ENCODE measurements at regions not wholly inside any gene's neighbourhood (a gene's known extent, or its start where the extent isn't known, plus 50 kb on each side); places are given as distances from the start of the nearest gene placed in this dataset.

GRCh38 chr22:49491726-49492125 lies 335.9 kb downstream of the BRD1 start:
- H3K27ac Mint-ChIP-seq: no peak overlapping the region
- ATAC-seq (no peak), DNase-seq (no peak)
- no peaks in the 10 kb centered on the region for H3K9me3 Mint-ChIP-seq
- no peaks in the 10 kb centered on the region for H3K4me1 Mint-ChIP-seq
- H3K4me3 Mint-ChIP-seq: no peak overlapping the region
- no peaks in the 10 kb centered on the region for H3K27me3 Mint-ChIP-seq

- DNase-seq: no peak
- no peak for ATAC-seq
- H3K27ac Mint-ChIP-seq: no peak overlapping the region
- no peaks in the 10 kb centered on the region for H3K9me3 Mint-ChIP-seq
- H3K27me3 Mint-ChIP-seq: no peaks in the 10 kb centered on the region
- H3K4me3 Mint-ChIP-seq: no peak overlapping the region
- H3K4me1 Mint-ChIP-seq: no peaks in the 10 kb centered on the region
Observed at GRCh38 chr22:49491221-49491635, 336.4 kb downstream of the BRD1 start.

GRCh38 chr22:49490692-49491091 lies 337.0 kb downstream of the BRD1 start:
- Mint-ChIP-seq H3K27ac (no peak overlapping the region), H3K9me3 (no peaks in the 10 kb centered on the region), H3K4me3 (no peak overlapping the region), H3K4me1 (no peaks in the 10 kb centered on the region), H3K27me3 (no peaks in the 10 kb centered on the region)
- DNase-seq (no peak), ATAC-seq (no peak)

GRCh38 chr22:49489821-49490220 lies 337.9 kb downstream of the BRD1 start:
- no peak overlapping the region for H3K4me3 Mint-ChIP-seq
- no peak for ATAC-seq

GRCh38 chr22:49488943-49489342 lies 338.7 kb downstream of the BRD1 start:
- no peaks in the 10 kb centered on the region for H3K9me3 Mint-ChIP-seq
- no peaks in the 10 kb centered on the region for H3K4me1 Mint-ChIP-seq
- DNase-seq (no peak), ATAC-seq (no peak)
- H3K4me3 Mint-ChIP-seq: no peak overlapping the region
- H3K27ac Mint-ChIP-seq: no peak overlapping the region
- H3K27me3 Mint-ChIP-seq: no peaks in the 10 kb centered on the region

More at GRCh38 chr22:49489821-49490220, 337.9 kb downstream of the BRD1 start:
- no peaks in the 10 kb centered on the region for H3K9me3 Mint-ChIP-seq
- H3K27me3 Mint-ChIP-seq: no peaks in the 10 kb centered on the region
- no peak overlapping the region for H3K27ac Mint-ChIP-seq
- DNase-seq: no peak
- H3K4me1 Mint-ChIP-seq: no peaks in the 10 kb centered on the region

GRCh38 chr22:49487950-49488349 lies 339.7 kb downstream of the BRD1 start:
- Mint-ChIP-seq H3K4me1 (no peaks in the 10 kb centered on the region), H3K9me3 (no peaks in the 10 kb centered on the region)
- ATAC-seq: no peak

GRCh38 chr22:49486225-49486624 lies 341.4 kb downstream of the BRD1 start:
- no peaks in the 10 kb centered on the region for H3K9me3 Mint-ChIP-seq
- ATAC-seq: no peak
- peaks cover 13% of the 10 kb centered on the region for H3K27me3 Mint-ChIP-seq

More at GRCh38 chr22:49487950-49488349, 339.7 kb downstream of the BRD1 start:
- H3K27ac Mint-ChIP-seq: no peak overlapping the region
- DNase-seq: no peak
- H3K27me3 Mint-ChIP-seq: no peaks in the 10 kb centered on the region
- H3K4me3 Mint-ChIP-seq: no peak overlapping the region

GRCh38 chr22:49483946-49484345 lies 343.7 kb downstream of the BRD1 start:
- DNase-seq (no peak), ATAC-seq (no peak)
- no peaks in the 10 kb centered on the region for H3K9me3 Mint-ChIP-seq
- peaks cover 10% of the 10 kb centered on the region for H3K4me1 Mint-ChIP-seq
- peak overlapping the region in 1 of 2 donors; percentile 86 for H3K27ac Mint-ChIP-seq
- peaks cover 18% of the 10 kb centered on the region for H3K27me3 Mint-ChIP-seq
- H3K4me3 Mint-ChIP-seq: no peak overlapping the region

More at GRCh38 chr22:49486225-49486624, 341.4 kb downstream of the BRD1 start:
- DNase-seq: no peak
- H3K4me3 Mint-ChIP-seq: no peak overlapping the region
- peaks cover 10% of the 10 kb centered on the region for H3K4me1 Mint-ChIP-seq
- H3K27ac Mint-ChIP-seq: no peak overlapping the region

- H3K4me3 Mint-ChIP-seq: no peak overlapping the region
- DNase-seq: no peak
- H3K4me1 Mint-ChIP-seq: peaks cover 10% of the 10 kb centered on the region
Observed at GRCh38 chr22:49483281-49483870, 344.3 kb downstream of the BRD1 start.

GRCh38 chr22:49482811-49483210 lies 344.9 kb downstream of the BRD1 start:
- H3K27me3 Mint-ChIP-seq: peaks cover 18% of the 10 kb centered on the region
- no peak overlapping the region for H3K27ac Mint-ChIP-seq
- ATAC-seq (no peak), DNase-seq (no peak)
- H3K4me3 Mint-ChIP-seq: no peak overlapping the region
- H3K9me3 Mint-ChIP-seq: peaks cover 0 to 6% of the 10 kb centered on the region in 2 donors
- H3K4me1 Mint-ChIP-seq: peaks cover 10% of the 10 kb centered on the region

More at GRCh38 chr22:49483281-49483870, 344.3 kb downstream of the BRD1 start:
- peaks cover 0 to 3% of the 10 kb centered on the region in 2 donors for H3K9me3 Mint-ChIP-seq
- peaks cover 18% of the 10 kb centered on the region for H3K27me3 Mint-ChIP-seq
- H3K27ac Mint-ChIP-seq: no peak overlapping the region
- ATAC-seq: no peak

GRCh38 chr22:49481659-49482399 lies 345.8 kb downstream of the BRD1 start:
- Mint-ChIP-seq H3K27me3 (peaks cover 18% of the 10 kb centered on the region), H3K9me3 (peaks cover 6 to 12% of the 10 kb centered on the region in 2 donors), H3K4me1 (peaks cover 10% of the 10 kb centered on the region), H3K27ac (peak overlapping the region in 1 of 2 donors; percentile 50), H3K4me3 (no peak overlapping the region)
- DNase-seq (no peak), ATAC-seq (no peak)

GRCh38 chr22:49480896-49481658 lies 346.6 kb downstream of the BRD1 start:
- ATAC-seq (no peak), DNase-seq (no peak)
- Mint-ChIP-seq H3K27me3 (peaks cover 18% of the 10 kb centered on the region), H3K4me3 (no peak overlapping the region), H3K9me3 (peaks cover 13 to 19% of the 10 kb centered on the region in 2 donors), H3K27ac (peak overlapping the region in 1 of 2 donors; percentile 22), H3K4me1 (peaks cover 10% of the 10 kb centered on the region)

- ATAC-seq (no peak), DNase-seq (no peak)
- Mint-ChIP-seq H3K9me3 (peaks cover 14 to 19% of the 10 kb centered on the region in 2 donors), H3K27me3 (peaks cover 18% of the 10 kb centered on the region), H3K4me3 (no peak overlapping the region), H3K27ac (no peak overlapping the region), H3K4me1 (peaks cover 10% of the 10 kb centered on the region)
Observed at GRCh38 chr22:49480331-49480730, 347.3 kb downstream of the BRD1 start.

- no peak for ATAC-seq
- H3K27ac Mint-ChIP-seq: no peak overlapping the region
- H3K27me3 Mint-ChIP-seq: peaks cover 18% of the 10 kb centered on the region
Observed at GRCh38 chr22:49479566-49479965, 348.1 kb downstream of the BRD1 start.

GRCh38 chr22:49476800-49477400 lies 350.8 kb downstream of the BRD1 start:
- peaks cover 7% of the 10 kb centered on the region for H3K4me1 Mint-ChIP-seq
- H3K4me3 Mint-ChIP-seq: no peak overlapping the region
- DNase-seq (no peak), ATAC-seq (no peak)
- H3K27me3 Mint-ChIP-seq: peaks cover 12% of the 10 kb centered on the region
- no peak overlapping the region for H3K27ac Mint-ChIP-seq
- peaks cover 14 to 19% of the 10 kb centered on the region in 2 donors for H3K9me3 Mint-ChIP-seq

More at GRCh38 chr22:49479566-49479965, 348.1 kb downstream of the BRD1 start:
- Mint-ChIP-seq H3K9me3 (peaks cover 14 to 19% of the 10 kb centered on the region in 2 donors), H3K4me1 (peaks cover 10% of the 10 kb centered on the region), H3K4me3 (no peak overlapping the region)
- no peak for DNase-seq

All from stimulated activated naive CD8-positive, alpha-beta T cell treated with anti-CD3 and anti-CD28 coated beads, Interleukin-15, amount 100 ng/mL, for 72 hours (primary cell).